ENCODE measurements at regions not wholly inside any gene's neighbourhood (a gene's known extent, or its start where the extent isn't known, plus 50 kb on each side); places are given as distances from the start of the nearest gene placed in this dataset.
"Not testable (repeated sequence)": the region's sequence is repeated elsewhere in the genome, so short reads cannot be mapped to it uniquely, and the experiment has no call there.

GRCh38 chrX:80508083-80508482 is 87.8 kb downstream of the TENT5D start:
- H3K9me3 ChIP-seq (ENCODE audit: control insufficient read depth, low read length); H3K27ac ChIP-seq (ENCODE audit: low read depth, low read length, severe bottlenecking); H3K36me3 ChIP-seq (ENCODE audit: control insufficient read depth, insufficient read depth, low read length); H3K4me1 ChIP-seq (ENCODE audit: control insufficient read depth, insufficient read depth, low read length, poor library complexity, severe bottlenecking); H3K4me3 ChIP-seq (ENCODE audit: extremely low read depth, insufficient read depth, low read length, poor library complexity, severe bottlenecking): not testable (repeated sequence)
- 67 to 80% methylated on average over 1 of the region's 3 CpGs for whole genome bisulfite sequencing, 2 experiments (ENCODE audit: insufficient coverage in 2 of 2)

GRCh38 chrX:80511969-80512760 is 91.9 kb downstream of the TENT5D start:
- Histone ChIP-seq H3K4me3 (ENCODE audit: extremely low read depth, insufficient read depth, low read length, poor library complexity, severe bottlenecking) (no peak overlapping the region), H3K4me1 (ENCODE audit: control insufficient read depth, insufficient read depth, low read length, poor library complexity, severe bottlenecking) (peaks cover 13% of the 10 kb centered on the region), H3K9me3 (ENCODE audit: control insufficient read depth, low read length) (no peaks in the 10 kb centered on the region), H3K36me3 (ENCODE audit: control insufficient read depth, insufficient read depth, low read length) (no peaks in the 10 kb centered on the region), H3K27ac (ENCODE audit: low read depth, low read length, severe bottlenecking) (peak overlapping the region; percentile 90)
- 50% methylated on average over 1 of the region's 7 CpGs; no CpG with 5 or more reads in 1 of the 2 experiments for WGBS, 2 experiments (ENCODE audit: insufficient coverage in 2 of 2)

GRCh38 chrX:80512924-80513323 is 92.7 kb downstream of the TENT5D start:
- H3K4me1 ChIP-seq (ENCODE audit: control insufficient read depth, insufficient read depth, low read length, poor library complexity, severe bottlenecking), result peaks cover 13% of the 10 kb centered on the region
- no peaks in the 10 kb centered on the region for H3K36me3 ChIP-seq (ENCODE audit: control insufficient read depth, insufficient read depth, low read length)
- no peaks in the 10 kb centered on the region for H3K9me3 ChIP-seq (ENCODE audit: control insufficient read depth, low read length)
- 43% methylated on average over 2 of the region's 4 CpGs; no CpG with 5 or more reads in 1 of the 2 experiments for WGBS, 2 experiments (ENCODE audit: insufficient coverage in 2 of 2)
- H3K27ac ChIP-seq (ENCODE audit: low read depth, low read length, severe bottlenecking), result peak overlapping the region; percentile 90
- no peak overlapping the region for H3K4me3 ChIP-seq (ENCODE audit: extremely low read depth, insufficient read depth, low read length, poor library complexity, severe bottlenecking)

- no peaks in the 10 kb centered on the region for H3K36me3 ChIP-seq (ENCODE audit: control insufficient read depth, insufficient read depth, low read length)
- H3K9me3 ChIP-seq (ENCODE audit: control insufficient read depth, low read length), result no peaks in the 10 kb centered on the region
- H3K4me3 ChIP-seq (ENCODE audit: extremely low read depth, insufficient read depth, low read length, poor library complexity, severe bottlenecking), result no peak overlapping the region
- WGBS, 2 experiments (ENCODE audit: insufficient coverage in 2 of 2), result no CpG with 5 or more reads among the region's 2 CpGs
- peaks cover 13% of the 10 kb centered on the region for H3K4me1 ChIP-seq (ENCODE audit: control insufficient read depth, insufficient read depth, low read length, poor library complexity, severe bottlenecking)
- H3K27ac ChIP-seq (ENCODE audit: low read depth, low read length, severe bottlenecking), result peak overlapping the region; percentile 90
Measured at GRCh38 chrX:80513625-80514024, 93.4 kb downstream of the TENT5D start.

GRCh38 chrX:80537096-80537495 is 116.8 kb downstream of the TENT5D start:
- H3K36me3 ChIP-seq (ENCODE audit: control insufficient read depth, insufficient read depth, low read length), result no peaks in the 10 kb centered on the region
- H3K9me3 ChIP-seq (ENCODE audit: control insufficient read depth, low read length), result no peaks in the 10 kb centered on the region
- no peak overlapping the region for H3K27ac ChIP-seq (ENCODE audit: low read depth, low read length, severe bottlenecking)
- no peak overlapping the region for H3K4me3 ChIP-seq (ENCODE audit: extremely low read depth, insufficient read depth, low read length, poor library complexity, severe bottlenecking)
- no CpG with 5 or more reads among the region's 1 CpG for WGBS, 2 experiments (ENCODE audit: insufficient coverage in 2 of 2)
- H3K4me1 ChIP-seq (ENCODE audit: control insufficient read depth, insufficient read depth, low read length, poor library complexity, severe bottlenecking), result no peaks in the 10 kb centered on the region

- Histone ChIP-seq H3K4me1 (ENCODE audit: control insufficient read depth, insufficient read depth, low read length, poor library complexity, severe bottlenecking) (no peaks in the 10 kb centered on the region), H3K4me3 (ENCODE audit: extremely low read depth, insufficient read depth, low read length, poor library complexity, severe bottlenecking) (no peak overlapping the region), H3K36me3 (ENCODE audit: control insufficient read depth, insufficient read depth, low read length) (no peaks in the 10 kb centered on the region), H3K9me3 (ENCODE audit: control insufficient read depth, low read length) (no peaks in the 10 kb centered on the region), H3K27ac (ENCODE audit: low read depth, low read length, severe bottlenecking) (no peak overlapping the region)
- WGBS, 2 experiments (ENCODE audit: insufficient coverage in 2 of 2), result 60 to 96% methylated on average over 3 of the region's 6 CpGs
Measured at GRCh38 chrX:80550722-80551121, 130.5 kb downstream of the TENT5D start.

GRCh38 chrX:80556148-80556547 is 135.9 kb downstream of the TENT5D start:
- Histone ChIP-seq H3K9me3 (ENCODE audit: control insufficient read depth, low read length) (no peaks in the 10 kb centered on the region), H3K27ac (ENCODE audit: low read depth, low read length, severe bottlenecking) (no peak overlapping the region), H3K4me3 (ENCODE audit: extremely low read depth, insufficient read depth, low read length, poor library complexity, severe bottlenecking) (no peak overlapping the region)

GRCh38 chrX:80572636-80573035 is 152.4 kb downstream of the TENT5D start:
- 89 to 98% methylated on average over 5 to 6 of the region's 13 CpGs for WGBS, 2 experiments (ENCODE audit: insufficient coverage in 2 of 2)
- Histone ChIP-seq H3K27ac (ENCODE audit: low read depth, low read length, severe bottlenecking) (no peak overlapping the region), H3K9me3 (ENCODE audit: control insufficient read depth, low read length) (no peaks in the 10 kb centered on the region), H3K36me3 (ENCODE audit: control insufficient read depth, insufficient read depth, low read length) (no peaks in the 10 kb centered on the region), H3K4me1 (ENCODE audit: control insufficient read depth, insufficient read depth, low read length, poor library complexity, severe bottlenecking) (no peaks in the 10 kb centered on the region), H3K4me3 (ENCODE audit: extremely low read depth, insufficient read depth, low read length, poor library complexity, severe bottlenecking) (no peak overlapping the region)

More at GRCh38 chrX:80556148-80556547, 135.9 kb downstream of the TENT5D start:
- H3K36me3 ChIP-seq (ENCODE audit: control insufficient read depth, insufficient read depth, low read length), result no peaks in the 10 kb centered on the region
- H3K4me1 ChIP-seq (ENCODE audit: control insufficient read depth, insufficient read depth, low read length, poor library complexity, severe bottlenecking), result no peaks in the 10 kb centered on the region
- WGBS, 2 experiments (ENCODE audit: insufficient coverage in 2 of 2), result no CpG with 5 or more reads among the region's 3 CpGs

- Histone ChIP-seq H3K4me1 (ENCODE audit: control insufficient read depth, insufficient read depth, low read length, poor library complexity, severe bottlenecking) (no peaks in the 10 kb centered on the region), H3K36me3 (ENCODE audit: control insufficient read depth, insufficient read depth, low read length) (no peaks in the 10 kb centered on the region), H3K27ac (ENCODE audit: low read depth, low read length, severe bottlenecking) (no peak overlapping the region), H3K9me3 (ENCODE audit: control insufficient read depth, low read length) (no peaks in the 10 kb centered on the region), H3K4me3 (ENCODE audit: extremely low read depth, insufficient read depth, low read length, poor library complexity, severe bottlenecking) (no peak overlapping the region)
- 95 to 96% methylated on average over 4 to 11 of the region's 20 CpGs for WGBS, 2 experiments (ENCODE audit: insufficient coverage in 2 of 2)
Measured at GRCh38 chrX:80573275-80573674, 153.0 kb downstream of the TENT5D start.

- H3K4me1 ChIP-seq (ENCODE audit: control insufficient read depth, insufficient read depth, low read length, poor library complexity, severe bottlenecking); H3K27ac ChIP-seq (ENCODE audit: low read depth, low read length, severe bottlenecking); H3K9me3 ChIP-seq (ENCODE audit: control insufficient read depth, low read length); H3K4me3 ChIP-seq (ENCODE audit: extremely low read depth, insufficient read depth, low read length, poor library complexity, severe bottlenecking); H3K36me3 ChIP-seq (ENCODE audit: control insufficient read depth, insufficient read depth, low read length): not testable (repeated sequence)
- 90 to 98% methylated on average over 10 to 19 of the region's 50 CpGs for WGBS, 2 experiments (ENCODE audit: insufficient coverage in 2 of 2)
Measured at GRCh38 chrX:80574486-80575086, 154.3 kb downstream of the TENT5D start.

- no peaks in the 10 kb centered on the region for H3K4me1 ChIP-seq (ENCODE audit: control insufficient read depth, insufficient read depth, low read length, poor library complexity, severe bottlenecking)
- no peaks in the 10 kb centered on the region for H3K9me3 ChIP-seq (ENCODE audit: control insufficient read depth, low read length)
- no peak overlapping the region for H3K27ac ChIP-seq (ENCODE audit: low read depth, low read length, severe bottlenecking)
- H3K4me3 ChIP-seq (ENCODE audit: extremely low read depth, insufficient read depth, low read length, poor library complexity, severe bottlenecking), result no peak overlapping the region
- no peaks in the 10 kb centered on the region for H3K36me3 ChIP-seq (ENCODE audit: control insufficient read depth, insufficient read depth, low read length)
Measured at GRCh38 chrX:80576267-80576666, 156.0 kb downstream of the TENT5D start.
